Epidermal melanocyte (primary cell): ENCODE measurements at regions not wholly inside any gene's neighbourhood (a gene's known extent, or its start where the extent isn't known, plus 50 kb on each side); places are given as distances from the start of the nearest gene placed in this dataset.
"Not testable (repeated sequence)": the region's sequence is repeated elsewhere in the genome, so short reads cannot be mapped to it uniquely, and the experiment has no call there.

Experiments used
- DNase-seq: peaks from one replicate; pipeline ENCODE4 v3.0.0; 2011; ENCODE audit warnings: low spot score; ENCODE audit not compliant: insufficient read length

DNA sequence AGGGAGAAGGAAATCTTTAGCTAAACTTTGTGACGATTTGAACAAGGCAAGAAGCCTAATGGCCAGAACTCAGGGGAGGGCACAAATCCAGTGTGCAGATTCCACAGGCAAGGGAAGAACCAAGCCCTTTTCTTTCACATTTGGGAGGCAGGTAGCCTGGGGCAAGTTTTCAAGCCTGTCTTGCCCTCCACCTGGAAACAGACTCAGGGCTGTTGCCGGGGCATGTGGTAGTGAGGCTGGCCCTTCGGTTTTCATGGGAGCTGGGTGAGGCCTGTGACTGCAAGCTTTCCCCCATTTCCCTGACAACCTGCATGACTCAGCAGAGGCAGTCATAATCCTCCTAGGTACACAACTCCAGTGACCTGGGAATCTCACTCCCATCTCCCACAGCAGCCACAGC lies 331.6 kb upstream of the ACTRT1 start:
- not testable (repeated sequence) for DNase-seq

DNA sequence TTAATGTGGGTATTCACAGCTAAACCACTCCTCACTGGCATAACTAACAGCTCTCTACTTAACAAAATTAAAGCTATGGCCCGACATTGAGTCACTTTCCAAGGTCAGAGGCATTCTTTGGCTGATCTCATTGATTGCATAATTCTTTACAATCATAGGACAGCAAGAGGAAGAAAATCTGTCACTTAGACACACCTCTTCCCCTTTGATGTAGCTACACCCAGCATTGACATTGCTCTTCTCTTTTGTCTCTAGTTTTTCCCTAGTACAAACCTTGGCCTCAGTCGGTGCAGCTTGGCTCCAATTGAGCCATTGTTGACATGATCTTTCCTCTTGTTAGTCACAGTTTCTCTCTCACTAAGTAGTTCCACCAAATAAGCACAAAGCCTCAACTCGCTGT lies 313.3 kb upstream of the ACTRT1 start:
- no peak for DNase-seq

DNA sequence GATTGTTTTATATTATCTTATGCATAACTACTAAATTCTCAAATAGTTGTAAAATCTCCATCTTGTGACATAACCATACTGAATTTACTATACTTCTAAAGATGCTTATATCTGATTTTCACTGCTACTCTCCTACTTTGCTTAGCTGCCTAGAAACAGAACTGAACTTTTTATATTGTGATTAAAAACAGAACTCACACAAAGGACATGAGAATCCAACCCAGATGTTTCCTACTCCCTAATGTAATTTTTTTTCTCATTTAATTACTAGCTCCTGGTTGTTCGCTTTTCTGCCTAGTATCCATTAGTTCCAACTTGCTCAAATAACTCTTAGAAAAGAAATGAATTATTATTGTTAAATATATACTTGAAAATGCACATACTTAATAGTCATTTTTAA lies 283.5 kb upstream of the ACTRT1 start:
- no peak for DNase-seq

DNA sequence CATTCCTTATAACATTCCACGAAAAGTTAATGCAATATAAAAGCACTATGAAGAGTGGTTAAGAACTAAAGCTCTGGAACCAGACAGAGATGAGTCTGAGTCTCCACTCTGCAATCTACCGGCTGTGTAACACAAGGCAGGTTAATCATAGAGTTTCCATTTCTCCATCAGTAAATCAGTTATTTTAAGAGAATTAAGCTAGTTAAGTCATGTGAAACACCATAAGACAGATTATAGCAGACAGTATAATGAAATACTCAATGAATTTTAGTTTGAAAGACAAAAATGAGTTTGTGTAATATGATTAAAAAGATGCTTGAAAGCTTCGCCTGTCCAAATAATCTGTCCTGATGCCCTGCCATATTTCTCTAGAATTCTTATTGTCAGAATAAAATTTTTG lies 282.6 kb upstream of the ACTRT1 start:
- DNase-seq: no peak

DNA sequence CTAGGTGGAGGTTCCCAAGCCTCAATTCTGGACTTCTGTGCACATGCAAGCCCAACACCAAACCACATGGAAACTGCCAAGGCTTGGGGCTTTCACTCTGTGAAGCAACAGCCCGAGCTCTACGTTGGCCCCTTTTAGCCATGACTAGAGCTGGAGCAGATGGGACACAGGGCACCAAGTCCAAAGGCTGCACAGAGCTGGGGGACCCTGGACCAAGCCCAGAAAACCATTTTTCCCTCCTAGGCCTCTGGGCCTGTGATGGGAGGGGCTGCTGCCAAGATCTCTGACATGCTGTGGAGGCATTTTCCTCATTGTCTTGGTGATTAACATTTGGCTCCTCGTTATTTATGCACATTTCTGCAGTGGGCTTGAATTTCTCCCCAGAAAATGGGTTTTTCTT lies 258.7 kb upstream of the ACTRT1 start:
- DNase-seq: no peak

DNA sequence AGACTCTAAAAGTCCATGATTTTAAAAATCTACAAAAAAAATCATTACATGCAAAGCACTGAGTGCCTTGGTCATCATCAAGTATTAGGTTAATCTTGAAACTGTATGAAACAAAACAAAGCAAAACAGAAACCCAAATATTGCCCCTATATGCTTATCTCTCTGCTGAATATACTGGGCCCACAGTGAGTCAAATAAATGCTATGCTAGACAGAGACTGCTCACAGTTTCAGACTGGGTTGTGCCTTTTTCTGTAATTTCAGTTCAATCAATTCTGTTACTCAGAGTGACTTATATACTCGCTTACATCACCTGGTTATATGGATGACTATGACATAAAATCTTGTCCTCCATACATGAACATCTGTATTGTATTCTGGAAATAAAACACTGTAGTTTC lies 257.1 kb upstream of the ACTRT1 start:
- DNase-seq: no peak

DNA sequence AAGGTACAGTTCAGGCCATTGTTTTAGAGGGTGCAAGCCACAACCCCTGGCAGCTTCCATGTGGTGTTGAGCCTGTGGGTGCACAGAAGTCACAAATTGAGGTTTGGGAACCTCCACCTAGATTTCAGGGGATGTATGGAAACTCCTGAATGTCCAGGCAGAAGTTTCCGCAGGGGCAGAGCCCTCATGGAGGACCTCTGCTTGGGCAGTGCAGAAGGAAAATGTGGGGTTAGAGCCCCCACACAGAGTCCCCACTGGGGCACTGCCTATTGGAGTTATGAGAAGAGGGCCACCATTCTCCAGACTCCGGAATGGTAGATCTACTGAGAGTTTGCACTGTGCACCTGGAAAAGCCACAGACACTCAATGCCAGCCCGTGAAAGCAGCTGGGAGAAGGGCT lies 242.0 kb upstream of the ACTRT1 start:
- no peak for DNase-seq

DNA sequence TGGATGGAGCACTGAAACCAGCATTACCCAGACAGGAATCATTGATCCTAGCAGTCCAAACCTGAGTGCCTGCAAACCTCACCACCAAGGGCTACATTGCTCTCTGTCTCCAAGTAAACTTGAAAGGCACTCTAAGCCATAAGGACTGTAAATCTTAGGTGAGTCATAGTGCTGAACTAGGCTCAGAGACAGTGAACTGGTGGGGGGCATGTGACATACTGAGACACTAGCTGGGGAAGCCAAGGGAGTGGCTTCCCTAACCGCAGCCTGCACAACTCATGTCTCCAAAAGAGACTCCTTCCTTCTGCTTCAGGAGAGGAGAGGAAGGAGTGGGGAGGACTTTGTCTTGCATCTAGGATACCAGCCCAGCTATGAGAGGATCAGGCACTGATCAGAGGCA lies 235.5 kb upstream of the ACTRT1 start:
- DNase-seq: no peak

DNA sequence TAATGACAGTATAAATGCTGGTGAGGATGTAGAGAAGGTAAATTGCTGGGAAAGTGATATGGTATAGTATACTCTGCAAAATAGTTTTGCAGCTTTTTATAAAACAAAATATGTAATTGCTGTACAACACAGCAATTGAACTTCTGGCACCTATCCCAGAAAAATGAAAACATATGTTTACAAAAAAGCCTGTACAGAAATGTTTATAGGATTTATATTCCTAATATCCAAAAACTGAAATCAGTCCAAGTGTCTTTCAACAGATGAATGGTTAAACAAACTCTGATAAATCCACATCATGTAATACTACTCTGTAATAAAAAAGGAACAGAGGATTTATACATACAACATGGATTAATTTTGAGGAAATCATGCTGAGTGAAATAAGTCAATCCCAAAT lies 198.4 kb upstream of the ACTRT1 start:
- no peak for DNase-seq

DNA sequence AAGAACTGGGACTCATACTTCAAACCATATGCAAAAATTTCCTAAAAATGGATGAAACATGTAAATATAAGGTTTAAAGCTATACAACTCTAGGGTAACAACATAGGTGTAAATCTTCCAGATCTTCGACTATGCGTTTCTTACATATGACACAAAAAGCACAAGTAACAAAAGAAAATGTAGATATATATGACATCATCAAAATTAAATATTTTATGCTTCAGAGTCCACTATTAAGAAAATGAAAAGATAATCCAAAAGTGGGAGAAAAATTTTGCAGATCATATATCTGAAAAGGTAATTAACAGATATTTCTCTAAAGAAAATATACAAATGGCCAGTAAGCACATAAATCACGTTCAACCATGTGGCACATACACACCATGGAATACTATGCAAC lies 164.2 kb upstream of the ACTRT1 start:
- DNase-seq: no peak

DNA sequence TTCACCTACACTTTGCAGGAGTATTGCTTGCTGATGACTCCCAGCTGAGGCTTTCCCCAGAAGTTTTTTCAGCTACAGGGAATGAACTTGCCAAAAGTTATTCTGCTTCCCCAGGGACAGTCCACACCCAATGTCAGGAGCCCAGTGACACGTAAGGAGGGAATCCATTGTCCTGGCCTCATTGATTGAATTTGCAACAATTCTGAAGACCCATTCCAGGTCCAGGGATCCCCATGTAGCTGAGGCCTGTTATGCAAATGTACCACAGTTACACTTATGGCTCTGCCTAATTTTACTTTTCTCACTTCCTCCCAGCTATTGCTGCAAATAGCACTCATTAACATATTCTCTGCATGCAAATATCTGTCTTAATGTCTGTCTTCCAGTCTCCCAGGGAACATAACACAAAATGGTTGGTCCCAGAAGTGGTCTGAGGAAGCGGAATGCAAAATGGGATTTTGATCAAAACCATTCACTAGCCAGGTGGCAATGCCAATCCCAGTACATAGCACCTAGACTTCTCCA lies 113.7 kb upstream of the ACTRT1 start:
- no peak for DNase-seq

DNA sequence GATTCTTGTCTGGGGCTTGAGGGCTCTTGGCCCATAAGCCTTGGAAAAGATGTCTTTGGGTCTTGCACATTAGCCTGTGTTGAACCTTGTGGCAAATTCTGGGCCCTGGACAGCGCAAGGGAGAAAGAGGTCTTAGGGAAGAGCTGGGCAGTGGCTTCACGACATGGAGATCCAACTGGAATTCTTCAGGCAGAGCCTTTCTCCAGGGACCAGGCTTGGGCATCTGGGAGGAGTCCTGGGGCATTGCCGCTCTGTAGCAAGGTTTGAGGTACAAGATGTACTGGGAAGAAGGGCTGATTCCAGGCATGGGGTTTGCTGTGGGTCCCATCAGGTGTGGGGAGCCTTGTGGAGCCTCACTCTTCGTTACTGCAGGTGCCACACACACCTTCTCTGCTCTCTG lies 104.0 kb upstream of the ACTRT1 start:
- no peak for DNase-seq

DNA sequence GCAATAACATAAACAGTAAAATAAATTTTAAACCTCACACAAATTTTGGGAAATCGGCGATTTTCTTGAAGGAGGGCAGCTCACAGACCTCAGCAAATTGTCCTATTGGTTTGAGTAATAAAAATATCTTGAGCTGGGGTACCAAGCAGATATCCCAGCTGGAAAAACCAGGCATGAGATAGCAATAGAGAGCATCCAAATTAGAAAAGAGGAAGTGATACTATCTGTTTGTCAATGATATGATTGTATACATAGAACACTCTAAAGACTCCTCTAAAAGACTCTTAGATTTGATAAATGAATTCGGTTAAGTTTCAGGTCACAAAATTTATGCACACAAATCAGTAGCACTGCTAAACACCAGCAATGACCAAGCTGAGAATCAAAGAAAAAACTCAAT lies 90.5 kb upstream of the ACTRT1 start:
- DNase-seq: no peak

DNA sequence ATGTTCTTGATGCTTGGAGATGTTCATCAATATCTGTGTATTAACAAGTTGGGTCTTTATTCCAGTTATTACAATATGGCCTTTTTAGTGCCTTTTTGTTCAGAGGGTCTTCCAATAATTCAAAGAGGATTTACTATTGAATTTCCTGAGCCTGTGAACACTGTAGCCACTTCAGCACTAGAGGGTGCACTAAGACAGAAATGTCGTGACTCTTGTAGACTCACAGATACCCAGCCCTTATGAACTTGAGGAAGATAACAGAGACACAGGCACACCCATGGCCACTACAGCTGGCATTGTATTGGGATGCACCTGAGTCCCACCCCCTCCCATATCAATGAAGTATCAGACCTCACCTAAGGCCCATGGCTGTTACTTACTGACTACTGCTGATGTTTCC lies 54.4 kb upstream of the ACTRT1 start:
- no peak for DNase-seq

DNA sequence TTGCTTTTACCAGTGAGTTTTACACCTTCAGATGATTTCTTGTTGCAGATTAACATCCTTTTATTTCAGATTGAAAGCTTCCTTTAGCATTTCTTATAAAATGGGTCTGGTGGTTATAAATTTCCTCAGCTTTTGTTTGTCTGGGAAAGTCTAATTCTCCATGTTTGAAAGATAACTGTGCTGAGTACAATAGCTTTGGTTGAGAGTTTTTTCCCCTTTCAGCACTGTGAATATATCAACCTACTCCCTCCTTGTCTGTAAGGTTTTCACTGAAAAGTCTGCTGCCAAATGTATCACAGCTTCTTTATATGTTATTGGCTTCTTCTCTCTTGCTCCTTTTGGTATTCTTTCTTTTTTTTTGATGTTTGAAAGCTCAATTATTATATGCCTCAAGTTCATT lies 53.5 kb upstream of the ACTRT1 start:
- no peak for DNase-seq
